Sigmoid colon (tissue), 6 donors: ENCODE measurements at regions not wholly inside any gene's neighbourhood (a gene's known extent, or its start where the extent isn't known, plus 50 kb on each side); places are given as distances from the start of the nearest gene placed in this dataset.

Source experiments
- DNase-seq: peaks from one replicate; pipeline ENCODE4 v3.0.0-alpha.2; 2019
- H3K27ac ChIP-seq, 4 donors: fragments of 200-600 bp; sonication (generic); one replicate each; pipeline ENCODE4 v1.5.1; 2016 to 2019; ENCODE audit warnings: mild to moderate bottlenecking in 1 of 4
- H3K27me3 ChIP-seq, 3 donors: fragments of 200-600 bp; sonication (generic); one replicate each; pipeline ENCODE4 v1.5.1; 2019; ENCODE audit warnings: mild to moderate bottlenecking in 1 of 3
- H3K36me3 ChIP-seq, 4 donors: fragments of 200-600 bp; sonication (generic); one replicate each; pipeline ENCODE4 v1.5.1; 2016 to 2019
- H3K4me1 ChIP-seq, 4 donors: fragments of 200-600 bp; sonication (generic); one replicate each; pipeline ENCODE4 v1.5.1; 2017 to 2019
- H3K4me3 ChIP-seq, 4 donors: fragments of 200-600 bp; sonication (generic); one replicate each; pipeline ENCODE4 v1.5.1; 2017 to 2019; ENCODE audit warnings: mild to moderate bottlenecking in 2 of 4, moderate library complexity in 1 of 4
- H3K9me3 ChIP-seq, 4 donors: fragments of 200-600 bp in 3 of 4; sonication (generic) in 3 of 4; one replicate each; pipeline versions ENCODE4 v1.5.1 to v1.6.1; 2013 to 2019
- EP300 ChIP-seq, 4 donors: sonication (generic); formaldehyde crosslinking; IDR thresholded peaks; one replicate each; pipeline ENCODE4 v1.6.1; 2017; ENCODE audit warnings: antibody characterized with exemption in 4 of 4
- POLR2A ChIP-seq, 2 donors: fragments of 450-650 bp; IDR thresholded peaks; one replicate each; pipeline ENCODE4 v1.6.1; 2016; ENCODE audit warnings: antibody characterized with exemption in 2 of 2, mild to moderate bottlenecking in 2 of 2, moderate library complexity in 2 of 2
- POLR2AphosphoS5 ChIP-seq, 4 donors: sonication (generic); formaldehyde crosslinking; IDR thresholded peaks; one replicate each; pipeline ENCODE4 v1.6.1; 2017; ENCODE audit warnings: antibody characterized with exemption in 4 of 4
- WGBS, 2 donors: extraction: QIAGEN DNeasy Blood & Tissue Kit; methylation state at CpG; one replicate each; pipeline ENCODE4 v1.1.7; 2013; 5-methylcytosine and 5-hydroxymethylcytosine counted together
- intact Hi-C: fragments of 100-400 bp; cut with DNase I; formaldehyde crosslinking; loops from one replicate; pipeline ENCODE4 v1.15.1; 2023
- TF ChIP-seq, protein P1 (sequence below), 4 experiments: fragments of 450-650 bp in 3 of 4; fragments of 200-600 bp in 1 of 4; IDR thresholded peaks; one replicate each; pipeline ENCODE4 v1.5.1; 2016 to 2019; ENCODE audit warnings: antibody characterized with exemption in 4 of 4, mild to moderate bottlenecking in 3 of 4, moderate library complexity in 2 of 4
- donor health status: healthy with polysubstance abuse.
- donor health status: healthy.

DNA sequence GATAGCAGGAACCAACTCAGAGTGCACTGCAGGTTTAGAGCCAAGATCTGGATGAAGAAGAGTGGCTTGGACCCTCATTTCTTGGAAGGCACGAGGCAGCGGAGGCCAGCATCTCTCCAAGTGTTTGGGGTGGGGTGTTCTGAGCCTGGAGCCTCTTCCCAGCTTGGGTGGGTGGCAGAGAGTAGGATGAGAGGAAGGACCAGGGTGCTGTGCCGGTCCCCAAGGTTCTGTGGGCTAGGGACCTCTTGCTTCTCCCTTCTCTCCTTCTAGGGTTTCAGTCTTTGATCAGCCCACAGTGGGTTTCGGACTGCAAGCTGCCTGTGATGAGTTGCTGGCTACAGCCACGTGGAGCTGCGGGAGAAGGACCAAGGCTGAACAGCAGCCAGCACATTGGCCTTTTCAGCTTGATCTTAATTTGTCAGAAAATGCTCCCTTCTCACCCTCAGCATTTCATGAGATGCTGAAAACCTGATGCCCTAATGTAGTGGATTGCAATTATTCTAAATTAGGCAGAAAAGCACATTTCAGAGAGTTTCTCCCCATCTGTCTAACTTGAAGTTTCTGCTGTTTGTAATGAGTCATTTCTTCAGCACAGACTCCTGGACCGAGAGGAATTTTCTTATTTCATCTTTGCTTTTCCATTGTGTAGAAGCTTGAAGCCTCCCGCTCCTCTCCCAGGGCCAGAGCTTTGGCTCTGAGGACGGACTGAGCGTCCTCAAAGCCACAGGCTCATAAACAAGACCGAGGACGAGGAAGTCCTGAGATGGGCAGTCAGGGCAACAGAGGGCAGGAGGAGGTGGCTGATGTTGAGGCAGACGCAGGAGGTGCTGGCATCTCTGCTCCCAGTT, 99.1 kb upstream of the HDAC4 start:
- TF ChIP-seq EP300 (IDR thresholded peaks at IDR 0.05) (no peak), POLR2AphosphoS5 (IDR thresholded peaks at IDR 0.05) (no peak), POLR2A (IDR thresholded peaks at IDR 0.05) (no peak)
- TF ChIP-seq, protein P1, sequence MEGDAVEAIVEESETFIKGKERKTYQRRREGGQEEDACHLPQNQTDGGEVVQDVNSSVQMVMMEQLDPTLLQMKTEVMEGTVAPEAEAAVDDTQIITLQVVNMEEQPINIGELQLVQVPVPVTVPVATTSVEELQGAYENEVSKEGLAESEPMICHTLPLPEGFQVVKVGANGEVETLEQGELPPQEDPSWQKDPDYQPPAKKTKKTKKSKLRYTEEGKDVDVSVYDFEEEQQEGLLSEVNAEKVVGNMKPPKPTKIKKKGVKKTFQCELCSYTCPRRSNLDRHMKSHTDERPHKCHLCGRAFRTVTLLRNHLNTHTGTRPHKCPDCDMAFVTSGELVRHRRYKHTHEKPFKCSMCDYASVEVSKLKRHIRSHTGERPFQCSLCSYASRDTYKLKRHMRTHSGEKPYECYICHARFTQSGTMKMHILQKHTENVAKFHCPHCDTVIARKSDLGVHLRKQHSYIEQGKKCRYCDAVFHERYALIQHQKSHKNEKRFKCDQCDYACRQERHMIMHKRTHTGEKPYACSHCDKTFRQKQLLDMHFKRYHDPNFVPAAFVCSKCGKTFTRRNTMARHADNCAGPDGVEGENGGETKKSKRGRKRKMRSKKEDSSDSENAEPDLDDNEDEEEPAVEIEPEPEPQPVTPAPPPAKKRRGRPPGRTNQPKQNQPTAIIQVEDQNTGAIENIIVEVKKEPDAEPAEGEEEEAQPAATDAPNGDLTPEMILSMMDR (IDR thresholded peaks at IDR 0.05), result no peak
- no peak overlapping the region for H3K4me3 ChIP-seq
- peak overlapping the region in 3 of 4 donors; percentile 7 to 29 (median 27) for H3K27ac ChIP-seq

DNA sequence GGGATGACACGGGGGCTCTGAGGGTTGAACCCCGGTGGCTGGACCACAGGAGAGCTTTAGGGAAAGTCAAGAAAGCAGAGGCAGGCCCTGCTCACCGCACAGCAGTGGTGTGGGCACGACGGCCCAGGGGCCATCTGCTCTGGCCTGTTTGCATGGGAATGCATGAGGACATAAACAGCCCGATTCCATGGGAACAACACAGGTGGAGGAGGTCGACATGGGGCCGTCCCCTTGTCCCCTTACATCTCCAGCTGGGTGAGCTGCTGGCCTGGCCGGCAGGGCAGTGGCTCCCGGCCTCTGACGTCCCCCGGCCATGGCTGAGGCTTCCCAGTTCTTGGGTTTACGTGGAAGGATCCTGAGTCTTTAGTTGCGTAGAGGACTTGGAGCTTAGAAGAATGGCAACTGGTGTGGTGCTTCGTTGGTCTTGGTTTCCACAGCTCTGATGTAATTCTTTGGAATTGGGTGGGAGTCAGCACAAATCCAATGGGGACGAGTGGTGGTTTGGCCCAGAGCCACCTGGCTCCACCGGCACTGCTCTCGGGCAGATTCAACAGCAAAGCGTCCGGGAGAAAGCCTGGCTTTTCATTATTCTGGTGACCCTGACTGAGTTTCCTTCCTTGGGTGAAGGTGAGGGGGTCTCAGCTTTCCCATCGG, 98.3 kb upstream of the HDAC4 start:
- WGBS, 2 donors, result 77 to 78% methylated on average over 21 of the region's 21 CpGs
- Histone ChIP-seq H3K4me3 (no peak overlapping the region), H3K36me3 (no peaks in the 10 kb centered on the region), H3K4me1 (peaks cover 0 to 17% (median 14%) of the 10 kb centered on the region in 4 donors), H3K27me3 (no peaks in the 10 kb centered on the region), H3K9me3 (no peaks in the 10 kb centered on the region), H3K27ac (peak overlapping the region in 2 of 4 donors; percentile 7 to 27)
- peak; percentile 86 for DNase-seq
- intact Hi-C loops, result no loop called here
- TF ChIP-seq EP300 (IDR thresholded peaks at IDR 0.05) (no peak), POLR2A (IDR thresholded peaks at IDR 0.05) (no peak), POLR2AphosphoS5 (IDR thresholded peaks at IDR 0.05) (no peak)
- TF ChIP-seq, protein P1 (IDR thresholded peaks at IDR 0.05), result no peak

More for the DNA sequence above, 99.1 kb upstream of the HDAC4 start:
- Histone ChIP-seq H3K27me3 (no peaks in the 10 kb centered on the region), H3K4me1 (peaks cover 0 to 17% (median 14%) of the 10 kb centered on the region in 4 donors), H3K9me3 (no peaks in the 10 kb centered on the region), H3K36me3 (no peaks in the 10 kb centered on the region)
- DNase-seq, result no peak
- intact Hi-C loops, result no loop called here
- WGBS, 2 donors, result 59 to 71% methylated on average over 13 of the region's 13 CpGs

DNA sequence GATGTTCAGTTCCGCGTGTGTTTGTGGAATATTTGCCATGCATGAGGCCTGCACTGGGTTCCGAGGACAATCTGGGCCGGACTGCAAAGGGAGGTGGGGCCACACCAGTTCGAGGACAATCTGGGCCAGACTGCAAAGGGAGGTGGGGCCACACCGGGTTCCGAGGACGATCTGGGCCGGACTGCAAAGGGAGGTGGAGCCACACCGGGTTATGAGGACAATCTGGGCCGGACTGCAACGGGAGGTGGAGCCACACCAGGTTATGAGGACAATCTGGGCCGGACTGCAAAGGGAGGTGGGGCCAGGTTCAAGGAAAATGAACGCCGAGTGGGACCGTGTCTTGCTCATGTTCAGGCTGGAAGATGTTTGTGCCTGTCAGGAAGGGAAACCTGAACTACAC, 97.8 kb upstream of the HDAC4 start:
- Histone ChIP-seq H3K27me3 (no peaks in the 10 kb centered on the region), H3K9me3 (no peaks in the 10 kb centered on the region), H3K4me1 (peaks cover 0 to 17% (median 14%) of the 10 kb centered on the region in 4 donors), H3K27ac (no peak overlapping the region), H3K4me3 (no peak overlapping the region), H3K36me3 (no peaks in the 10 kb centered on the region)
- 44 to 72% methylated on average over 16 of the region's 16 CpGs for WGBS, 2 donors
- intact Hi-C loops, result no loop called here
- no peak for DNase-seq
- TF ChIP-seq POLR2A (IDR thresholded peaks at IDR 0.05), result no peak

DNA sequence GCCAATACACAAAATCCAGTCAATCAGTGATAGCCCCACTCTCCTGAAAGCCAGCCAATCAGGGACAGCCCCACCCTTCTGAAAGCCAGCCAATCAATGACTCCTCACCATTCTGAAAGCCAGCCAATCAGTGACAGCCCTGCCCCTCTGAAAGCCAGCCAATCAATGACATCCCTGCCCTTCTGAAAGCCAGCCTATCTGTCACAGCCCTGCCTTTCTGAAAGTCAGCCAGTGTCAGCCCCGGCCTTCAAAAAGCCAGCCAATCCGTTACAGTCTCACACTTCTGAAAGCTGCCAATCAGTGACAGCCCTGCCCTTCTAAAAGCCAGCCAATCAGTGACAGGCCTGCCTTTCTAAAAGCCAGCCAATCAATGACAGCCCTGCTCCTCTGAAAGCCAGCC, 95.9 kb upstream of the HDAC4 start:
- no peaks in the 10 kb centered on the region for H3K27me3 ChIP-seq
- no peak overlapping the region for H3K4me3 ChIP-seq
- H3K4me1 ChIP-seq, result peaks cover 0 to 17% (median 14%) of the 10 kb centered on the region in 4 donors
- H3K36me3 ChIP-seq, result no peaks in the 10 kb centered on the region
- no peaks in the 10 kb centered on the region for H3K9me3 ChIP-seq
- H3K27ac ChIP-seq, result no peak overlapping the region
- TF ChIP-seq, protein P1 (IDR thresholded peaks at IDR 0.05), result no peak
- TF ChIP-seq POLR2A (IDR thresholded peaks at IDR 0.05), result no peak
- no peak for TF ChIP-seq EP300 (IDR thresholded peaks at IDR 0.05)
- TF ChIP-seq POLR2AphosphoS5 (IDR thresholded peaks at IDR 0.05), result no peak
- intact Hi-C loops, result no loop called here
- 91 to 99% methylated on average over 2 of the region's 2 CpGs for WGBS, 2 donors
- no peak for DNase-seq

DNA sequence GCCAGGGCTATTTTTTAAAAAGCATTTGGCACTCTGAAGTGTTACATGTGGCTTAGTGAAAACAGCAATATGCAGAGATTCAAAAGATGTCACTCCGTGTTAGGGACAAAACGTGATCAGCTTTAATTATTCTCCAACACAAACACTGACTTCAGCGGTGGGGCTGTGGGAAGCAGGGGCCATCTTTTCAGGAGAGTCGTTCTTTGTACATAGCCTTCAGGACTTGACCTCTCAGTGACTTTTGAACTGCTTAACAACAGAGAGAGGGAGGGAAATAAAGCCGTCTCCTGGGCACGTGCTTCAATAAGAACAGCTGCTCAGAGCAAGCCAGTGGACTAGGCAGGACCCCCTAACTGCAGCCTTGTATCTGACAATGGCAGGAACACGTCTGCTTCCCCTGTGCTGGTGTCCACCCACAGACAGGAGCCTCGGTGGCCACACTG, 95.0 kb upstream of the HDAC4 start:
- Histone ChIP-seq H3K4me3 (no peak overlapping the region), H3K9me3 (no peaks in the 10 kb centered on the region), H3K36me3 (no peaks in the 10 kb centered on the region), H3K27ac (no peak overlapping the region), H3K4me1 (peaks cover 0 to 17% (median 14%) of the 10 kb centered on the region in 4 donors), H3K27me3 (no peaks in the 10 kb centered on the region)
- no peak for DNase-seq
- TF ChIP-seq POLR2AphosphoS5 (IDR thresholded peaks at IDR 0.05), result no peak
- TF ChIP-seq EP300 (IDR thresholded peaks at IDR 0.05), result no peak
- TF ChIP-seq, protein P1 (IDR thresholded peaks at IDR 0.05), result no peak
- no peak for TF ChIP-seq POLR2A (IDR thresholded peaks at IDR 0.05)
- WGBS, 2 donors, result 30 to 56% methylated on average over 8 of the region's 8 CpGs
- intact Hi-C loops, result no loop called here
